GM13976 (cell line): ENCODE measurements at regions not wholly inside any gene's neighbourhood (a gene's known extent, or its start where the extent isn't known, plus 50 kb on each side); places are given as distances from the start of the nearest gene placed in this dataset.

ENCODE experiments used
- DNase-seq: peaks from one replicate; pipeline ENCODE4 v3.0.0; 2012; ENCODE audit warnings: low spot score
- CTCF ChIP-seq: IDR thresholded peaks from 2 replicates; pipeline ENCODE4 v1.5.1; 2012; ENCODE audit warnings: borderline replicate concordance, mild to moderate bottlenecking; ENCODE audit not compliant: insufficient read depth; ENCODE audit errors: extremely low read depth, missing control alignments, control extremely low read depth
- in situ Hi-C: fragments of 300-500 bp; cut with MboI; formaldehyde crosslinking; loops from one replicate; pipeline ENCODE4 v1.12.0; 2022; ENCODE audit warnings: low sequenced_read_pairs, mixed read lengths, inconsistent platforms; ENCODE audit not compliant: unreplicated experiment

GRCh38 chr11:104564921-104565582 lies 333.2 kb downstream of the CASP12 start:
- DNase-seq, result no peak
- no peak for TF ChIP-seq CTCF
- in situ Hi-C loops, result no loop called here

GRCh38 chr11:104556606-104557301 lies 341.5 kb downstream of the CASP12 start:
- no peak for TF ChIP-seq CTCF
- DNase-seq, result no peak
- in situ Hi-C loops, result no loop called here

GRCh38 chr11:104549019-104549418 lies 349.2 kb downstream of the CASP12 start:
- DNase-seq, result no peak
- in situ Hi-C loops, result no loop called here
- no peak for TF ChIP-seq CTCF

- in situ Hi-C loops, result no loop called here
- DNase-seq, result no peak
- no peak for TF ChIP-seq CTCF
Measured at GRCh38 chr11:104547996-104548661, 350.1 kb downstream of the CASP12 start.

- in situ Hi-C loops, result no loop called here
- no peak for DNase-seq
- no peak for TF ChIP-seq CTCF
Measured at GRCh38 chr11:104546501-104546900, 351.8 kb downstream of the CASP12 start.

- DNase-seq, result no peak
- TF ChIP-seq CTCF, result no peak
- in situ Hi-C loops, result no loop called here
Measured at GRCh38 chr11:104541701-104542100, 356.6 kb downstream of the CASP12 start.
